Nucleus accumbens (tissue), 56 donors: ENCODE measurements at regions not wholly inside any gene's neighbourhood (a gene's known extent, or its start where the extent isn't known, plus 50 kb on each side); places are given as distances from the start of the nearest gene placed in this dataset.
"Not testable (repeated sequence)": the region's sequence is repeated elsewhere in the genome, so short reads cannot be mapped to it uniquely, and the experiment has no call there.

Experiments
- DNase-seq, 56 donors: peaks; one replicate each; lab custom pipeline; 2025; lab: John Stamatoyannopoulos, UW

- no peak for DNase-seq
Measured at GRCh38 chr20:48049171-48049570, 263.9 kb upstream of the SULF2 start.

GRCh38 chr20:48047447-48047846 lies 262.2 kb upstream of the SULF2 start:
- DNase-seq = no peak

DNA sequence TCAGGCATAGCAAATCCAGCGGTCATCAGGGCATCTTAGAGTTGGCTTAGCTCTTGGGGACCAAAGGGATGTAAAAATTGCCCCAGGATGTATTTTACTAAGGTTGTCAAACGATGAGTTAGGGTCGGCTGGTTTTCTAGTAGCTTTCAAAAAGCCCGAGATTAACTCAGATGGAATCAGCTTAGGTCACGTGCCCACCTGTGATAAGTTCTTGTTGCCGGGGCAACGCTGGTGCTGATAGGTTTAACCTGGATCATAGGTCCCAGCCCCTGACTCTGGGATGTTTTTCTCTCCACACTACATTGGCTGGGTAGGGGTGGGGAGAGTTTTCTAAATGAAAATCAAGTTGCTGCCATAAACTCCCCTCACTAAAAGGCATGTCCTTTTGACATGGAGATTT lies 257.3 kb upstream of the SULF2 start:
- no peak for DNase-seq

DNA sequence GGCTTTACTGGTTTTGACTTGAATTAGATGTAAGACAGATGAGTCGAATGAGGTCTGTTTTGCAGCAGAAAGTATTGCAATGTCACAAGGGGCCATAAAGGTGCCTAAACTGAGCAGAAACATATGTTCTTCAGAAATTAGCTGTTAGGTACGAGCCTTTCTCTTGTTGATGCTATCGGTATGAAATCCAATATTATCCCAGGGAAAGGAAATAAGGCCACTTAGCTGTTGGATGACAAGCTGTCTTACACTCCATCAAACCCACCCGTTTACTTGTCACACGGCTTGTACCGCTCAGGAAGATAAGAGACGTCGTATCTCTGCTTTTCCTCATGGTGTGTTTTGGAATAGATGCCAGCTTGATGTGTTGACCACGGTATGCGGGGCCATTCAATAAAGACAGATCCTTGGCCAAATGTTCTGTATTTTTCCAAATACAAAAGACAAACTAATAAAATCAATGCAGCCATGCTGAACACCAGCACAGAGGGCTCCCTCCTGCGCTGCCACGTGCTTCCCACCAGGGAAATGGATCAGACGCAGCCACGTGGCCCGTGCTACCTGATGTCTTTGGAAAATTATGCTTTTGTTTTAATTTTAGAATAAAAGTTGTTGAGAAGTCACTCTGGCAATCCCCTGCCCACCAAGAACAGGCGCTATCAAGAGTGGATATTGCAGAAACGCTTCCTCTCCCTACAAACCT lies 255.9 kb upstream of the SULF2 start:
- DNase-seq = no peak

- no peak for DNase-seq
Measured at GRCh38 chr20:48040491-48040890, 255.2 kb upstream of the SULF2 start.

DNA sequence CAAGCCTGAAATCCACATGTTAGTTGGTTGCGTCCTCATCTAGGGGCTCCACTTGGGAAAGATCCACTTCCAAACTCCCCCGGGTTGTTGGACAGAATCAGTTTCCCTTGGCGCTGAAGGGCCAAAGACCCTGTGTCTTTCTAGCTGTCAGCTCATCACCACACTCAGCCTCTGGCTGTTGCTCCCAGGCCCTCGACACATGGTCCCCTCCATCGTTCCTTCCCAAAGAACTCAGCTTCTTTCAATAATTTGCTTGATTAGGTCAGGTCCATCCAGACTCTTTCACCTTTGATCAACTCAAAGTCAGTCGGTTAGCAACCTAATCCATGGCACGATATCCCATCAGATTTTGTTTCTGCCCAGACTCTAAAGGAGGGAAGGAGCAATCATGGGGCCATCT lies 254.8 kb upstream of the SULF2 start:
- no peak for DNase-seq

- no peak for DNase-seq
Measured at GRCh38 chr20:48039514-48039913, 254.2 kb upstream of the SULF2 start.

DNA sequence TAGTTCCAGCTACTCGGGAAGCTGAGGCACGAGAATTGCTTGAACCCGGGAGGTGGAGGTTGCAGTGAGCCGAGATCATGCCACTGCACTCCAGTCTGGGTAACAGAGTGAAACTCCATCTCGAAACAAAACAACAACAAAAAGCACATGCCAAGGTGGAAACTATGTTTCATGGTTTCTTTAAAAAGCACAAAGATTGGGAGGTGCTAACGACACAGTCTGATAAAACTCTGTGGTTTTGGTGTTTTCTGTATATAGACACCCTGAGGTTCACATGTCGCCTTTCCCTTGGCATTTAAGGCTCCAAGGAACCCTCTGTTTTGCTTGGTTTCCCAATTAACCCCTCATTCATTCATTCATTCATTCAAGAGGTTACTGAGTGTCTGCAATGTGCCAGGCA lies 253.4 kb upstream of the SULF2 start:
- DNase-seq = no peak

DNA sequence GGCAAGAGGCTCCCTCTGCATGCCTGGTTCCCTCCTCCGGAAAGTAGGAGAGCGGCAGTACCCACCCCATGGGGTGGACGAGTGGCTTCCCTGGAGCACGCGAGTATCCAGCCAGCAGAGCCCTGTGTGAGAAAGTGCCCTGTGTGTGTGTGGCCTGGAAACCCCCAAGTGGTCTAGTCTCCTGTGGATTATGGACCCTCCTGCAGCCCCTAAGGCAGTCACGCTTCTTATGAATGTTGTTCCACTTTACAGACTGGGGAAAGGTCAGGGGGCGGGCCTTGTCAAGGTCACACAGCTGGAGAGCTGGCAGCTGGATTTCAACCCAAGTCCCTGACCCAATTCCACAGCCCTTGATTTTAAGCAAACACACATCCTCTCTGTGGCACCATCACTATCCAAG lies 252.5 kb upstream of the SULF2 start:
- not testable (repeated sequence) for DNase-seq

DNA sequence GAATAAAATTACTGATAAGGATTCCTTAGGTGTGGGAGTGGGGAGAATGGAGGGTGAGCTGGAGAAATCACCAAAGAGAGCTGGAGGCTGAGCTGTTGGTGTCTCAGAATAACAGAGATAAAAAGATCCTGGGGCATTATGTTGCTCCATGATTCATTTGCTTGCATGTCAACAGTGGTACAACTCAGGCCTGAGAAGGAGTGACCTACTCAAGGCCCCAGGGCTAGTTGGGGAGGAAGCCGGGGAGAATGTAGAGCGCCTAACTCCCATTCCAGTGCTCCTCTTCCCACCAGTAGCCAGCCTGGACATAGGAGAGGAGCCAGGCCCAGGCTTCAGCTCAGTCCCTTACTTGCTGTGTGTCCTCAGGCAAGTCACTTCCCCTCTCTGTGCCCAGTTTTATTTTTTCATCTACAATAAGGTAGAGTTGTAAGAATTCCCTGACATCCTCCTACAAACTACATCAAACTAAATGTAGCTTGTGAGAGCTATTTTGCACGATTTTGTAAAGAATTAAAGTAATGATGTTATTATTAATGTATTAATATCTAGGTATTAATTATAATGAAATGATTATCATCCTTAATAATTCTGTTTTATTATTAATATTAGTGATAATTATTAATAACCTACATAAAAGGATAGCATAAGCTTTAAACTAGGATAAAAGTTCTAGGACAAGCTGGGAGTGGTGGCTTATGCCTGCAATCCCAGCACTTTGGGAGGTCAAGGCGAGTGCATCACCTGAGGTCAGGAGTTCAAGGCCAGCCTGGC lies 250.9 kb upstream of the SULF2 start:
- DNase-seq = no peak

- DNase-seq = no peak
Measured at GRCh38 chr20:48034751-48035150, 249.5 kb upstream of the SULF2 start.

- DNase-seq = not testable (repeated sequence)
Measured at GRCh38 chr20:48033005-48033404, 247.7 kb upstream of the SULF2 start.

DNA sequence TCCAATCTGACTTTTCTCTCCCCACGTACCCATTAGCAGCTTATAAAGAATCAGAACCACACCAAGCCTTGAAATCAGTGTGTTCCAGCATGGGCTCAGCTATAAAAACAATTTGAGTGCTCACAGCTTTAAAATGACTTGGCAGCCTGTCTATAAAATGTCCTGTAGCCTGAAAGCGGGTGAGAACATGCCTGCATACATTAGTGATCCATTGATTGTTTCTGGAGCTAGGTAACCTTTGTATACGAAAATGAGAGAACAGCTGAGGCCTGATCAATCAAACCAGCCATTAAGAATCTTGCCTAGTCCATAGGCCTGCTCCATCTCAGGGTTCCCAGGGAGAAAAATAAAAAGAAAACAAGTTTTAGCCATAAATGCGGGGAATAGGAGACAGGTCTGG lies 245.8 kb upstream of the SULF2 start:
- no peak for DNase-seq

GRCh38 chr20:48026981-48027592 lies 241.8 kb upstream of the SULF2 start:
- DNase-seq = no peak

DNA sequence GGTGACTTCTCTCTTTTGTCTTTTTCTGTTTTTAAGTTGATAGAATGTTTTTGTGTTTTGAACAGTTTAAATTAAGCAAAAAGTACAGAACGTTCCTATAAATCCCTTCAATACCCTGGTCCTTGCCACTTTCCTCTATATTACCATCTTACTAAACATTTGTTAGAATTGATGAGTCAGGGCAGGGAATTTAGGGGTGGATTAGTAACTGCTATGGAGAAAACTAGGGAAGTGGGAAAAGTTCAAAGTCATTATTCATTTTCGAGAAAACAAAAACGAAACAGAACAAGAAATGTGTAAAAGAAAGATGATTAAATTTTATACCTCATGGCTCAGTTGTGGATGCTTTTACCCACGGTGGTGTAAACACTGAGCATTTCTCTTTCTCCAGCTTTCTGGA lies 240.4 kb upstream of the SULF2 start:
- no peak for DNase-seq

GRCh38 chr20:48025051-48025515 lies 239.8 kb upstream of the SULF2 start:
- peak in 7 of 56 donors; percentile 2 to 10 (median 5) for DNase-seq

GRCh38 chr20:48024539-48024938 lies 239.3 kb upstream of the SULF2 start:
- DNase-seq = no peak

DNA sequence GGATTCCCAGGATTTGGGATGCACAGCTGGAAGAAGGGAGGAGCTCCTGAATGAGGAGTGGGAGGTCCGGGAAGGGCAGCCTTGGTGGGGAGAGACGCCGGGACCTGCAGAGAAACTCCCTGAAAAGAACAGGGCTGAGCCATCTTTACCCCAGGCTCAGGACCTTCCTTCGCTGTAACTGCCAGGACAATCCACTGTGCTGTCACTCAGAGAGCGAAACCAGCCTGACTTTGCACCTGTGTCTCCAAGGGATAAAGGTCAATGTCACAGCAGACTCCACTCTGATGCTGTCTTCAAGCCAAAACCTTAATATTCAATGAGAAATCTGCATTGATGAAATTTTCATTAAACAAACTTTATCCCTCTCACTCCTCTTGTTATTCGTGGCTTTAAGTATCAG lies 235.4 kb upstream of the SULF2 start:
- not testable (repeated sequence) for DNase-seq

GRCh38 chr20:48019940-48020339 lies 234.7 kb upstream of the SULF2 start:
- DNase-seq = no peak

- DNase-seq = no peak
Measured at GRCh38 chr20:48019496-48019895, 234.2 kb upstream of the SULF2 start.

GRCh38 chr20:48018851-48019250 lies 233.6 kb upstream of the SULF2 start:
- not testable (repeated sequence) for DNase-seq

DNA sequence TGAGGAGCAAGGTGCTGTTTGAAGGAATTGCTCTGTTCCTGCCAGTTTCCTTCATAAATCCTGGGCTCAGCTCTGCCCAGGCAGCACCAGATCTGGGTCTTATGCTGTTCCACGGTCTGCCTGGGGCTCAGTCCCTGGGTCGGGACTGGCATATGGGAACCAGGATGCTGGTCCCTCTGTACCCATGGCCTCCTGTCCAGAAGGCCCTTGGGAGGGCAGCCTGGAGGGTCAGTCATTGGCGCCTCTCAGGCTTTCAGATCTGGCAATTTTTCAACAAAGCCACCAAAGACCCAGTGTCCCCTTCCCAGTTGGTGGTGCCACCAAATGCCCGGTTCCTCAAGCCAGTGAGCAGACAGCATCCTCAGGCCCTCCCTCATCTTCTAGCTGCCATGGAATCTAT lies 232.7 kb upstream of the SULF2 start:
- DNase-seq = no peak
